ENCODE measurements at regions not wholly inside any gene's neighbourhood (a gene's known extent, or its start where the extent isn't known, plus 50 kb on each side); places are given as distances from the start of the nearest gene placed in this dataset.
"Not testable (repeated sequence)": the region's sequence is repeated elsewhere in the genome, so short reads cannot be mapped to it uniquely, and the experiment has no call there.

DNA sequence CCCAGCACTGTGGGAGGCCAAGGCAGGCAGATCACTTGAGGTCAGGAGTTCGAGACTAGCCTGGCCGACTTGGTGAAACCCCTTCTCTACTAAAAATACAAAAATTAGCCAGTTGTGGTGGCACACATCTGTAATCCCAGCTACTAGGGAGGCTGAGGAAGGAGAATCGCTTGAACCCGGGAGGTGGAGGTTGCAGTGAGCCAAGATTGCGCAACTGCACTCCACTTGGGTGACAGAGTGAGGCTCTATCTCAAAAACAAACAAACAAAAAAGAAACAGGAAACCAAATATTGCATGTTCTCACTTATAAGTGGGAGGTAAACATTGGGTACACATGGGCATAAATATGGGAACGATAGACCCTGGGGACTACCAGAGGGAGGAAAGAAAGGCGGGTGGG is 94.7 kb upstream of the NEDD4L start:
- H3K36me3 Mint-ChIP-seq (ENCODE audit: low read depth): not testable (repeated sequence)

DNA sequence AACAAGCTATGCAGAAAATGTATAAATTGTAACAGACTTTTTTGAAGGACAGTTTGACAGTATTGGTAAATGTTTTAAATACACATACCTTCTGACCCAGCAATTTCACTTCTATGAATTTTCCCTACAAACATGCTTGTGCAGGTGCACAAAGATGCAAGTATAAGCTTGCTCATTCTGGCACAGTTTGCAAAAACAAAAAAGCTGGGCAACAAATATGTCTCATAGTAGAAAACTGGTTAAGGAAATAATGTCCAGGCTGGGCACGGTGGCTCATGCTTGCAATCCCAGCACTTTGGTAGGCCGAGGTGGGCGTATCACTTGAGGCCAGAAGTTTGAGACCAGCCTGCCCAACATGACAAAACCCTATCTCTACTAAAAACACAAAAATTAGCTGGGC is 96.9 kb upstream of the NEDD4L start:
- H3K4me2 ChIP-seq: no peak overlapping the region
- no peaks in the 10 kb centered on the region for H3K27me3 Mint-ChIP-seq (ENCODE audit: insufficient read depth, low read depth, poor library complexity)
- no peak for ATAC-seq

More for the DNA sequence above, 94.7 kb upstream of the NEDD4L start:
- H3K27ac ChIP-seq (ENCODE audit: low read depth); H3K9me2 ChIP-seq (ENCODE audit: insufficient read depth); H3K27ac Mint-ChIP-seq; H3K4me1 Mint-ChIP-seq; H3K4me1 ChIP-seq (ENCODE audit: insufficient read depth); ATAC-seq; H3K27me3 Mint-ChIP-seq (ENCODE audit: insufficient read depth, low read depth, poor library complexity); H3K27me3 ChIP-seq (ENCODE audit: insufficient read depth); H2AFZ ChIP-seq; H3K4me3 Mint-ChIP-seq; H3K9me3 Mint-ChIP-seq; DNase-seq (ENCODE audit: low spot score); H3F3A ChIP-seq (replicated peaks; ENCODE audit: low read depth); H4K20me1 ChIP-seq (replicated peaks; ENCODE audit: insufficient read depth); H3K4me3 ChIP-seq; H3K79me2 ChIP-seq (replicated peaks; ENCODE audit: insufficient read depth); H3K4me2 ChIP-seq; H3K36me3 ChIP-seq (ENCODE audit: insufficient read depth): not testable (repeated sequence)

More for the DNA sequence above, 96.9 kb upstream of the NEDD4L start:
- H3K36me3 ChIP-seq (ENCODE audit: insufficient read depth): no peaks in the 10 kb centered on the region
- H3K4me1 Mint-ChIP-seq: peaks cover 14% of the 10 kb centered on the region
- H3K27me3 ChIP-seq (ENCODE audit: insufficient read depth): no peaks in the 10 kb centered on the region
- H3K4me3 Mint-ChIP-seq: no peak overlapping the region
- H3F3A ChIP-seq (replicated peaks; ENCODE audit: low read depth): no peaks in the 10 kb centered on the region
- H3K36me3 Mint-ChIP-seq (ENCODE audit: low read depth): no peaks in the 10 kb centered on the region
- H3K4me1 ChIP-seq (ENCODE audit: insufficient read depth): peaks cover 3% of the 10 kb centered on the region; the same call in 1 of the 2 replicates
- no peak for DNase-seq (ENCODE audit: low spot score)
- no peak overlapping the region for H3K4me3 ChIP-seq
- no peaks in the 10 kb centered on the region for H3K79me2 ChIP-seq (replicated peaks; ENCODE audit: insufficient read depth)
- H3K9me3 Mint-ChIP-seq: no peaks in the 10 kb centered on the region
- no peaks in the 10 kb centered on the region for H4K20me1 ChIP-seq (replicated peaks; ENCODE audit: insufficient read depth)
- H3K27ac ChIP-seq (ENCODE audit: low read depth): no peak overlapping the region
- no peaks in the 10 kb centered on the region for H3K9me2 ChIP-seq (ENCODE audit: insufficient read depth)
- TF ChIP-seq NANOG (IDR thresholded peaks at IDR 0.05; ENCODE audit: borderline replicate concordance): no peak
- no peak for TF ChIP-seq ZNF462 (CRISPR knock-in tag; IDR thresholded peaks at IDR 0.05)
- TF ChIP-seq, protein P1, sequence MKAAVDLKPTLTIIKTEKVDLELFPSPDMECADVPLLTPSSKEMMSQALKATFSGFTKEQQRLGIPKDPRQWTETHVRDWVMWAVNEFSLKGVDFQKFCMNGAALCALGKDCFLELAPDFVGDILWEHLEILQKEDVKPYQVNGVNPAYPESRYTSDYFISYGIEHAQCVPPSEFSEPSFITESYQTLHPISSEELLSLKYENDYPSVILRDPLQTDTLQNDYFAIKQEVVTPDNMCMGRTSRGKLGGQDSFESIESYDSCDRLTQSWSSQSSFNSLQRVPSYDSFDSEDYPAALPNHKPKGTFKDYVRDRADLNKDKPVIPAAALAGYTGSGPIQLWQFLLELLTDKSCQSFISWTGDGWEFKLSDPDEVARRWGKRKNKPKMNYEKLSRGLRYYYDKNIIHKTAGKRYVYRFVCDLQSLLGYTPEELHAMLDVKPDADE (IDR thresholded peaks at IDR 0.05): no peak
- TF ChIP-seq ZNF331 (CRISPR knock-in tag; IDR thresholded peaks at IDR 0.05; ENCODE audit: low read depth): no peak
- TF ChIP-seq JUNB (IDR thresholded peaks at IDR 0.05; ENCODE audit: unreplicated experiment): no peak
- no peak for TF ChIP-seq ZNF114 (CRISPR knock-in tag; IDR thresholded peaks at IDR 0.05)
- TF ChIP-seq STAT1 (IDR thresholded peaks at IDR 0.05; ENCODE audit: unreplicated experiment): no peak
- TF ChIP-seq, protein P2, sequence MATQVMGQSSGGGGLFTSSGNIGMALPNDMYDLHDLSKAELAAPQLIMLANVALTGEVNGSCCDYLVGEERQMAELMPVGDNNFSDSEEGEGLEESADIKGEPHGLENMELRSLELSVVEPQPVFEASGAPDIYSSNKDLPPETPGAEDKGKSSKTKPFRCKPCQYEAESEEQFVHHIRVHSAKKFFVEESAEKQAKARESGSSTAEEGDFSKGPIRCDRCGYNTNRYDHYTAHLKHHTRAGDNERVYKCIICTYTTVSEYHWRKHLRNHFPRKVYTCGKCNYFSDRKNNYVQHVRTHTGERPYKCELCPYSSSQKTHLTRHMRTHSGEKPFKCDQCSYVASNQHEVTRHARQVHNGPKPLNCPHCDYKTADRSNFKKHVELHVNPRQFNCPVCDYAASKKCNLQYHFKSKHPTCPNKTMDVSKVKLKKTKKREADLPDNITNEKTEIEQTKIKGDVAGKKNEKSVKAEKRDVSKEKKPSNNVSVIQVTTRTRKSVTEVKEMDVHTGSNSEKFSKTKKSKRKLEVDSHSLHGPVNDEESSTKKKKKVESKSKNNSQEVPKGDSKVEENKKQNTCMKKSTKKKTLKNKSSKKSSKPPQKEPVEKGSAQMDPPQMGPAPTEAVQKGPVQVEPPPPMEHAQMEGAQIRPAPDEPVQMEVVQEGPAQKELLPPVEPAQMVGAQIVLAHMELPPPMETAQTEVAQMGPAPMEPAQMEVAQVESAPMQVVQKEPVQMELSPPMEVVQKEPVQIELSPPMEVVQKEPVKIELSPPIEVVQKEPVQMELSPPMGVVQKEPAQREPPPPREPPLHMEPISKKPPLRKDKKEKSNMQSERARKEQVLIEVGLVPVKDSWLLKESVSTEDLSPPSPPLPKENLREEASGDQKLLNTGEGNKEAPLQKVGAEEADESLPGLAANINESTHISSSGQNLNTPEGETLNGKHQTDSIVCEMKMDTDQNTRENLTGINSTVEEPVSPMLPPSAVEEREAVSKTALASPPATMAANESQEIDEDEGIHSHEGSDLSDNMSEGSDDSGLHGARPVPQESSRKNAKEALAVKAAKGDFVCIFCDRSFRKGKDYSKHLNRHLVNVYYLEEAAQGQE (IDR thresholded peaks at IDR 0.05; ENCODE audit: unreplicated experiment): no peak
- H3K27ac Mint-ChIP-seq: no peak overlapping the region
- H2AFZ ChIP-seq: no peak overlapping the region
